GM20000 (cell line): ENCODE measurements at regions not wholly inside any gene's neighbourhood (a gene's known extent, or its start where the extent isn't known, plus 50 kb on each side); places are given as distances from the start of the nearest gene placed in this dataset.

Source experiments
- DNase-seq: peaks from one replicate; pipeline ENCODE4 v3.0.0; 2012; ENCODE audit warnings: low spot score
- CTCF ChIP-seq: IDR thresholded peaks from 2 replicates; pipeline ENCODE4 v1.5.1; 2012; ENCODE audit warnings: mild to moderate bottlenecking, control low read depth; ENCODE audit errors: extremely low read depth, missing control alignments

- no peak for TF ChIP-seq CTCF
- no peak for DNase-seq
These were observed 76.1 kb upstream of the DNAJC10 start for GRCh38 chr2:182639971-182640370.

- DNase-seq = peak; percentile 41
- TF ChIP-seq CTCF = no peak
These were observed 73.7 kb upstream of the DNAJC10 start for GRCh38 chr2:182642328-182642727.

- TF ChIP-seq CTCF = no peak
- no peak for DNase-seq
These were observed 69.1 kb upstream of the DNAJC10 start for GRCh38 chr2:182646763-182647498.

- no peak for DNase-seq
- no peak for TF ChIP-seq CTCF
These were observed 68.6 kb upstream of the DNAJC10 start for GRCh38 chr2:182647499-182647787.

- DNase-seq = peak; percentile 21
These were observed 66.7 kb upstream of the DNAJC10 start for GRCh38 chr2:182649316-182649715.

GRCh38 chr2:182650704-182651103 lies 65.4 kb upstream of the DNAJC10 start:
- peak; percentile 18 for DNase-seq

More at GRCh38 chr2:182649316-182649715, 66.7 kb upstream of the DNAJC10 start:
- peak; percentile 60 for TF ChIP-seq CTCF

GRCh38 chr2:182652326-182652725 lies 63.7 kb upstream of the DNAJC10 start:
- DNase-seq = no peak
- no peak for TF ChIP-seq CTCF

More at GRCh38 chr2:182650704-182651103, 65.4 kb upstream of the DNAJC10 start:
- peak; percentile 10 for TF ChIP-seq CTCF
